GM21825 (cell line): ENCODE measurements at regions not wholly inside any gene's neighbourhood (a gene's known extent, or its start where the extent isn't known, plus 50 kb on each side); places are given as distances from the start of the nearest gene placed in this dataset.

Experiments
- ATAC-seq: cut with Tn5 transposase; IDR thresholded peaks from one replicate; pipeline ENCODE4 v1.9.1; 2021; ENCODE audit warnings: mild to moderate bottlenecking, moderate library complexity; ENCODE audit not compliant: unreplicated experiment

DNA sequence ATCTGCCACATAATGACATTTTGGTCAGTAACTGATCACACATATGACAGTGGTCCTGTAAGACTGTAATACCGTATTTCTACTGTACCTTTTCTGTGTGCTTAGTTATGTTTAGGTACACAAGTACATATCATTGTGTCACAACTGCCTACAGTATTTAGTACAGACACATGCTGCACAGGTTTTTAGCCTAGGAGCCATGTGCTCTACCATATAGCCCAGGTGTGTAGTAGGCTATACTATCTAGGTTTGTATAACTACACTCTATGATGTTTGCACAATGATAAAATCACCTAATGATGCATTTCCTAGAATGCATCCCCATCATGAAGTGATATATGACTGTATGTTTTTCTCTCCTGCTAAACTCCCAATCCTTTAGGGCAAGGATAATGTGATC is 61.2 kb upstream of the MIR17HG start:
- ATAC-seq: no peak

DNA sequence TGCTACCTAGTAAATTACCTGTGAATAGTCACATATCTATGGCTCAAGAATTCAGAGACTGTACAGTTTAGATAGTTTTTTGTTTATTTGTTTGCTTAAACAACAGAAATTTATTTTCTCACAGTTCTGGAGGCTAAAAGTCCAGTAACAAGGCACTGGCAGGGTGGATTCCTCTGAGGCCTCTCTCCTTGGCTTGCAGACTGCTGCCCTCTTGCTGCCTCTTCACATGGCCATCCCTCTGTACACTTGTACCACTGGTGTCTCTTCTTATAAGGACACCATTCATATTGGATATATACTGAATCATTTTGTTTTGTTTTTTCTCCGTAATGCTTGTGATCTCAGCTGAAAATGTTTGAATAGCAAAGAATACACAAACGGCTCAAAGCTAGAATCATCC is 56.4 kb upstream of the MIR17HG start:
- ATAC-seq: no peak

DNA sequence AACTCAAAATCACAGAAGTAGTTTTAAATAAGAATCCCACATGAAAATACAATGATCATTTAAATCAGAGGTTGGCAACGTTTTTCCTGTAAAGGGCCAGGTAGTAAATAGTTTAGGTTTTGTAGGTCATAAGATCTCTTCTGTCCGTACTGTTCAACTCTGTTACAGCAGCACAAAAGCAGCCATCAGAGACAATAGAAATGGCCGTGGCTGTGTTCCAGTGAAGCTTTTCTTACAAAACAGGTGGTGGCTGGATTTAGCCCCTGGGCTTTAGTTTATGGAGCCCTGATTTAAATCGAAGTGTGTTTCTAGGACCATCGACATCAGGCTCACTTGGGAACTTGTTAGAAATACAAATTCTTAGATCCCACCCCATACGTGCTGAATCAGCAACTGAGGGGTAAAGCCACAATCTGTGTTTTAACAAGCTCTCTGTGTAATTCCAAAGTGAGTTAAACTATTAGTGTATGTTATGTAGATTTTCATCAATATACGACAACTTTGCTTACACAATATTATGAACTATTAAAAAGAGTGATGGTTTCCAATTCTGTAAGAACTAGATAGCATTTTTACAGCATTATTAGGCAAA is 54.8 kb upstream of the MIR17HG start:
- no peak for ATAC-seq

DNA sequence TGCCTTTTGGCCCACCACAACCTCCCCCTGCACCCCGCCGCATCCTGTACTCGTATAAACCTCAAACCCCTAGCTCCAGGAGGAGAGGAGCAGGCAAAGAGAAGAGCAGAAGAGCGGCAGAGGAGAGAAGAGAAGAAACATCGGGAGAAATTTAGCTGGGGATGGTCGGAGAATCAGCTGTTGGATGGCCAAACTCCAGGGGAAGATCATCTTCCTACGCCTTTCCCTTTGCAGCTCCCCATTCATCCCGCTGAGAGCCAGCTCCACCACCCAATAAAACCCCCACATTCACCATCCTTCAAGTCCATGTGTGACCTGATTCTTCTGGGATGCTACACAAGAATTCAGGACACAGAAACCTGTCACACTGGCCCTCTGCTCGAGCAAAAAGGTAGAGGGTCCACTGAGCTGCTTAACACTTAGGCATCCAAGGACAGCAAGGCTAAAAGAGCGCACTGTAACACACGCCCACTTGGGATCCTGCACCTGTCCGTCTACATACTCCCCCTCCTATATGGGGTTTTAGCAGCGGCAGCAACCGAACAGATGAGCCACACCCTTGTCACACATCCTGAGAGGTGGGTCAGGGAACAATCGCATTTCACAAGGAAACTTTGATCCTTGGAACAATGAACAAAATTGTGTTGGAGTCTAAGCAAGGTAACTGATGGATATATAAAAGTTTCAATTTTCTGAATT is 51.6 kb upstream of the MIR17HG start:
- no peak for ATAC-seq

DNA sequence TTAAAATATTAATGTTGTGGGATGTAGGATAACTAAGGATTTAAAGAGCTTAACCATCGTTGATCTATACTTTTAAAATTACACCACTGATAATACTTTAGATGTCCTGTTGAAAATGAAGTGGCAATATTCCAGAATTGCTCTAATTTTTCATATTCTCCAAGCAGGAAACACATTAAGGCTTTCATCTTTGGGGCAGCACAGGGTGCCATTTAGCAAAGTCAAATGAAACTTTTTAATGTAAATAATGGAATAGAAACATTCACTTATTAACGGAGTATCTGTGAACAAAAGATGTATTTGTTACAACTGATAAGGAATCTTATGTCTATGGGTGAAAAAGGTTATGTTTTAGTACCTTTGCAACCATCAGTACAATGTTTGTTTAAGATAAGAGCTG is 50.0 kb upstream of the MIR17HG start:
- ATAC-seq: no peak
